Breast epithelium (tissue), 4 donors: ENCODE measurements at regions not wholly inside any gene's neighbourhood (a gene's known extent, or its start where the extent isn't known, plus 50 kb on each side); places are given as distances from the start of the nearest gene placed in this dataset.

Experiments
- DNase-seq, 2 donors: peaks; one replicate each; pipeline ENCODE4 v3.0.0-alpha.2; 2019; ENCODE audit warnings: low spot score in 2 of 2
- H3K27ac ChIP-seq, 2 donors: fragments of 200-600 bp; sonication (generic) in 1 of 2; one replicate each; pipeline ENCODE4 v1.5.1; 2016 to 2019; ENCODE audit warnings: mild to moderate bottlenecking in 1 of 2
- H3K27me3 ChIP-seq, 2 donors: fragments of 200-600 bp; sonication (generic) in 1 of 2; one replicate each; pipeline versions ENCODE4 v1.5.1 to v1.6.0; 2017 to 2019; ENCODE audit warnings: control low read depth in 1 of 2, mild to moderate bottlenecking in 1 of 2
- H3K36me3 ChIP-seq: fragments of 200-600 bp; one replicate; pipeline ENCODE4 v1.5.1; 2019
- H3K4me1 ChIP-seq, 2 donors: fragments of 200-600 bp; sonication (generic); one replicate each; pipeline ENCODE4 v1.5.1; 2016 to 2019; ENCODE audit warnings: control low read depth in 1 of 2
- H3K4me3 ChIP-seq, 3 donors: fragments of 200-600 bp; sonication (generic); 1 replicate in 2 of 3; 2 replicates in 1 of 3; pipeline ENCODE4 v1.5.1; 2016 to 2019; ENCODE audit warnings: mild to moderate bottlenecking in 3 of 3, moderate library complexity in 2 of 3
- H3K9me3 ChIP-seq, 2 donors: fragments of 200-600 bp; sonication (generic) in 1 of 2; one replicate each; pipeline ENCODE4 v1.5.1; 2016 to 2019; ENCODE audit warnings: control low read depth in 1 of 2
- POLR2A ChIP-seq: fragments of 450-650 bp; IDR thresholded peaks from one replicate; pipeline ENCODE4 v1.6.1; 2016; ENCODE audit warnings: antibody characterized with exemption, mild to moderate bottlenecking, moderate library complexity
- POLR2AphosphoS5 ChIP-seq, 3 donors: sonication (generic); formaldehyde crosslinking; IDR thresholded peaks; one replicate each; pipeline ENCODE4 v1.6.1; 2017; ENCODE audit warnings: antibody characterized with exemption in 3 of 3
- intact Hi-C: fragments of 100-400 bp; cut with DNase I; formaldehyde crosslinking; loops from one replicate; pipeline ENCODE4 v1.15.1; 2023; ENCODE audit warnings: low total_unique reads
- TF ChIP-seq, protein P1 (sequence below), 3 donors: fragments of 450-650 bp; IDR thresholded peaks; one replicate each; pipeline ENCODE4 v1.5.1; 2016 to 2017; ENCODE audit warnings: antibody characterized with exemption in 3 of 3, mild to moderate bottlenecking in 3 of 3, moderate library complexity in 3 of 3

DNA sequence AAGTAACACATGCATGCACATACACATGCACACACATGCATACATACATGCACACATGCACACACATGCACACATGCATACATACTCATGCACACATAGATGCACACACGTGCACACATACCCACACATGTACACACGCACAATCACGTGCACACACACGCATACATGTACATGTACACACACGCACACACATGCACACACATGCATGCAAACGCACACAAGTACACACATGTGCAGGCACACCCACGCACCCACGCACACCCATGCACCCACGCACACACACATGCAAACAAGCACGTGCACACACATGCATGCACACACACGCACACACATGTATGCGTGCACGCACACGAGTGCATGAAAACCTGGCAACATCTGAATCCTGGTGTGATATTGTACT is 232.7 kb upstream of the CDH4 start:
- H3K27ac ChIP-seq, result no peak overlapping the region
- no peak for DNase-seq
- intact Hi-C loops, result no loop called here
- H3K36me3 ChIP-seq, result no peaks in the 10 kb centered on the region
- no peaks in the 10 kb centered on the region for H3K9me3 ChIP-seq
- peaks cover 0 to 2% of the 10 kb centered on the region in 2 donors for H3K27me3 ChIP-seq
- TF ChIP-seq POLR2AphosphoS5 (IDR thresholded peaks at IDR 0.05) (no peak), POLR2A (no peak)
- TF ChIP-seq, protein P1, sequence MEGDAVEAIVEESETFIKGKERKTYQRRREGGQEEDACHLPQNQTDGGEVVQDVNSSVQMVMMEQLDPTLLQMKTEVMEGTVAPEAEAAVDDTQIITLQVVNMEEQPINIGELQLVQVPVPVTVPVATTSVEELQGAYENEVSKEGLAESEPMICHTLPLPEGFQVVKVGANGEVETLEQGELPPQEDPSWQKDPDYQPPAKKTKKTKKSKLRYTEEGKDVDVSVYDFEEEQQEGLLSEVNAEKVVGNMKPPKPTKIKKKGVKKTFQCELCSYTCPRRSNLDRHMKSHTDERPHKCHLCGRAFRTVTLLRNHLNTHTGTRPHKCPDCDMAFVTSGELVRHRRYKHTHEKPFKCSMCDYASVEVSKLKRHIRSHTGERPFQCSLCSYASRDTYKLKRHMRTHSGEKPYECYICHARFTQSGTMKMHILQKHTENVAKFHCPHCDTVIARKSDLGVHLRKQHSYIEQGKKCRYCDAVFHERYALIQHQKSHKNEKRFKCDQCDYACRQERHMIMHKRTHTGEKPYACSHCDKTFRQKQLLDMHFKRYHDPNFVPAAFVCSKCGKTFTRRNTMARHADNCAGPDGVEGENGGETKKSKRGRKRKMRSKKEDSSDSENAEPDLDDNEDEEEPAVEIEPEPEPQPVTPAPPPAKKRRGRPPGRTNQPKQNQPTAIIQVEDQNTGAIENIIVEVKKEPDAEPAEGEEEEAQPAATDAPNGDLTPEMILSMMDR (IDR thresholded peaks at IDR 0.05), result no peak
- H3K4me1 ChIP-seq, result no peaks in the 10 kb centered on the region
- no peak overlapping the region for H3K4me3 ChIP-seq

DNA sequence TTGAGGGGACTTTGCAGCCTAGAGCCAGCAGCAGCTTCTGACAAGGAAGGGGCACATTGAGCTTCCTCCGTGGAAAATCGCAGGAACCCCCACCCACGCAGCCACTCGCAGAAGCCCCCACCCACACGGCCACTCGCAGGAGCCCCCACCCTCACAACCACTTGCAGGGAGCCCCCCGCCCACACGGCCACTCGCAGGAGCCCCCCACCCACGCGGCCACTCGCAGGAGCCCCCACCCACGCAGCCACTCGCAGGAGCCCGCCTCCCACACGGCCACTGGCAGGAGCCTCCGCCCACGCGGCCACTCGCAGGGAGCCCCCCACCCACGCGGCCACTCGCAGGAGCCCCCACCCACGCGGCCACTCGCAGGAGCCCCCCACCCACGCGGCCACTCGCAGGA is 228.4 kb upstream of the CDH4 start:
- no peak overlapping the region for H3K4me3 ChIP-seq
- intact Hi-C loops, result no loop called here
- H3K9me3 ChIP-seq, result peaks cover 0 to 11% of the 10 kb centered on the region in 2 donors
- no peak overlapping the region for H3K27ac ChIP-seq
- H3K4me1 ChIP-seq, result no peaks in the 10 kb centered on the region
- no peak for DNase-seq
- TF ChIP-seq POLR2AphosphoS5 (IDR thresholded peaks at IDR 0.05), result no peak
- TF ChIP-seq, protein P1 (IDR thresholded peaks at IDR 0.05), result no peak
- TF ChIP-seq POLR2A, result no peak
- H3K36me3 ChIP-seq, result no peaks in the 10 kb centered on the region
- H3K27me3 ChIP-seq, result peaks cover 0 to 6% of the 10 kb centered on the region in 2 donors

DNA sequence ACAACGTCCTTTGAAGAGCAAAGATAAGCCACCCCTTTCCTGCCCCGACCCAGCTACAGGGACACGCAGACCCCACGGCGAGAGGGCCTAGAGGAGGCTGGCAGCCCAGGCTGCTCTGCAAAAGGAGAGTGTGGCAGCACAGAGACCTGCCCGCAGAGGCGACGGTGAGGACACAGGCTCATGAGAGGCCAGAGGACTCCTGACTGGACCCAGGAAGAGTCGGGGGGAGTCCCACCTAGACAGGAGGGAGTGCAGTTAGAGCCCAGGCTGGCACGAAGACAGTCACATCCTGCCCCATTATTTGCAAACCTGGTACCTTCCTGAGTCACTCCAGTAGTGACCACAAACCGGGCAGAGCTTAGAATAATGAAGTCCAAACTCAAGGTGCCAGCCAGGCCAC is 227.7 kb upstream of the CDH4 start:
- intact Hi-C loops, result no loop called here
- no peak for DNase-seq

DNA sequence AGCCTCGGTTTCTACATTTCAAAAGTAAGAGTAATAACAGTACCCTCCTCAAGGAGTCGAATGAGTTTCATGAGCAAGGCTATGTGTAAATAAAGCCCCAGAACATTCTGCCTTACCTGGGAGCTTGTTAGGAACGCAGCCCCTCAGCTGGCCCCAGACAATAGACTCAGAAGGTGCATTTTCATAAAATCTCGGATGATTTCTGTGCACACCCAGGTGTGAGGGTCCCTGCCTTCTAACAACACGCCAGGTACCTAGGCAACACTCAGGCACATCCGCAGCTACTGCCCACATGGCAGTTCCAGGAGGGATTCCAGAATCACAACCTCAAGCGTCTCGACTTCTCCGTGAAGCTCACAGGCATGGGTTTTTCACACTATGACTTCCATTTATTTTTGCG is 226.5 kb upstream of the CDH4 start:
- Histone ChIP-seq H3K9me3 (peaks cover 0 to 11% of the 10 kb centered on the region in 2 donors), H3K27me3 (peaks cover 0 to 6% of the 10 kb centered on the region in 2 donors), H3K27ac (no peak overlapping the region), H3K36me3 (no peaks in the 10 kb centered on the region), H3K4me1 (no peaks in the 10 kb centered on the region), H3K4me3 (no peak overlapping the region)
- DNase-seq, result no peak
- TF ChIP-seq, protein P1 (IDR thresholded peaks at IDR 0.05), result no peak
- TF ChIP-seq POLR2A, result no peak
- no peak for TF ChIP-seq POLR2AphosphoS5 (IDR thresholded peaks at IDR 0.05)
- intact Hi-C loops, result no loop called here

More for the DNA sequence above, 227.7 kb upstream of the CDH4 start:
- Histone ChIP-seq H3K27ac (no peak overlapping the region), H3K27me3 (peaks cover 0 to 6% of the 10 kb centered on the region in 2 donors), H3K4me1 (no peaks in the 10 kb centered on the region), H3K4me3 (no peak overlapping the region), H3K36me3 (no peaks in the 10 kb centered on the region), H3K9me3 (peaks cover 0 to 11% of the 10 kb centered on the region in 2 donors)
- TF ChIP-seq POLR2AphosphoS5 (IDR thresholded peaks at IDR 0.05) (no peak), POLR2A (no peak)
- TF ChIP-seq, protein P1 (IDR thresholded peaks at IDR 0.05), result no peak

DNA sequence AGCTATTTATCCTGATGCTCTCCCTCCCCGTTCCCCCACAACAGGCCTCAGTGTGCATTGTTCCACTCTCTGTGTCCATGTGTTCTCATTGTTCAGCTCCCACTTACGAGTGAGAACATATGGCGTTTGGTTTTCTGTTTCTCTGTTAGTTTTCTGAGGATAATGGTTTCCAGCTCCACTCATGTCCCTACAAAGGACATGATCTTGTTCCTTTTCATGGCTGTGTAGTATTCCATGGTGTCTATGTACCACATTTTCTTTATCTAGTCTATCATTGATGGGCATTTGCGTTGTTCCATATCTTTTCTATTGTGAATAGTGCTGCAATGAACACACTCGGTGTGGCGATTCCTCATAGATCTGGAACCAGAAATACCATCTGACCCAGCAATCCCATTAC is 225.9 kb upstream of the CDH4 start:
- Histone ChIP-seq H3K36me3 (no peaks in the 10 kb centered on the region), H3K9me3 (peaks cover 0 to 11% of the 10 kb centered on the region in 2 donors), H3K4me3 (no peak overlapping the region), H3K27ac (no peak overlapping the region), H3K4me1 (no peaks in the 10 kb centered on the region), H3K27me3 (peaks cover 0 to 6% of the 10 kb centered on the region in 2 donors)
- DNase-seq, result no peak
- intact Hi-C loops, result no loop called here
- no peak for TF ChIP-seq POLR2AphosphoS5 (IDR thresholded peaks at IDR 0.05)
- TF ChIP-seq, protein P1 (IDR thresholded peaks at IDR 0.05), result no peak
- TF ChIP-seq POLR2A, result no peak
